ENCODE measurements at regions not wholly inside any gene's neighbourhood (a gene's known extent, or its start where the extent isn't known, plus 50 kb on each side); places are given as distances from the start of the nearest gene placed in this dataset.
A peak's percentile ranks its signal among the peaks of the same experiment; 100 is the strongest.

- ChIA-PET RAD21 (ENCODE audit: unreplicated experiment) (interaction anchor here (1.6 kb wide), 1 partner anchor 12 kb away, joined by 5 read pairs; no protein-coding TSS in a partner anchor), POLR2A (interaction anchor here (0.5 to 1.5 kb wide), 3 partner anchors 12 to 64 kb away, joined by 3 read pairs; no protein-coding TSS in a partner anchor), SMC1A (ENCODE audit: uncharacterized antibody, unreplicated experiment) (interaction anchor here (1.0 to 1.4 kb wide), 8 partner anchors 9 to 58 kb away, joined by 3 to 6 read pairs (median 3); partner anchors contain the start of gene EVL), CTCF (interaction anchor here (1.0 to 3.7 kb wide), 3 partner anchors 12 to 49 kb away, joined by 3 to 13 read pairs (median 3); no protein-coding TSS in a partner anchor)
- no peak overlapping the region for H3K9ac ChIP-seq (ENCODE audit: control insufficient read depth, insufficient read depth, low read length)
- intact Hi-C loops (cut with micrococcal nuclease; ENCODE audit: unreplicated experiment): loop anchor here (2.0 kb wide), 1 partner anchor 56 kb away; no protein-coding TSS in a partner anchor
- H3K79me2 ChIP-seq (ENCODE audit: control insufficient read depth, insufficient read depth, low read length): no peaks in the 10 kb centered on the region
- ATAC-seq: peak; percentile 39
- no peaks in the 10 kb centered on the region for H4K20me1 ChIP-seq (ENCODE audit: control insufficient read depth, insufficient read depth)
- peak; percentile 35 for FAIRE-seq
- no peak overlapping the region; the same call in 1 of the 2 replicates for H2AFZ ChIP-seq (ENCODE audit: control insufficient read depth, low read depth, low read length)
- H3K4me1 ChIP-seq (ENCODE audit: control insufficient read depth, insufficient read depth, low read length): no peaks in the 10 kb centered on the region
- WGBS (ENCODE audit: insufficient coverage, insufficient replicate concordance, low lambda C conversion rate, missing lambda C conversion rate): 5% methylated on average over 2 of the region's 2 CpGs
- no peak overlapping the region for H3K27ac ChIP-seq (ENCODE audit: control insufficient read depth, insufficient read depth)
- H3K9me3 ChIP-seq (replicated peaks; ENCODE audit: control insufficient read depth, insufficient read depth, low read length): no peaks in the 10 kb centered on the region
- DNase-seq (ENCODE audit: low read depth, low spot score): peak; percentile 24
- no peaks in the 10 kb centered on the region for H3K36me3 ChIP-seq (ENCODE audit: control insufficient read depth in 2 of 2, insufficient read depth in 2 of 2, low read length in 1 of 2)
- BruUV-seq (replicated peaks): no TSS peak
- in situ Hi-C loops (cut with MboI): no loop called here
- H3K4me3 ChIP-seq: no peak overlapping the region
- no peaks in the 10 kb centered on the region for H3K27me3 ChIP-seq (replicated peaks in 1 of 2; ENCODE audit: control insufficient read depth in 2 of 2, insufficient read depth in 2 of 2, low read length in 1 of 2)
- H3K4me2 ChIP-seq (ENCODE audit: control insufficient read depth, insufficient read depth): peak overlapping the region; percentile 8; the same call in 1 of the 2 replicates
- TF ChIP-seq HDAC6 (IDR thresholded peaks at IDR 0.05; ENCODE audit: unreplicated experiment): no peak
- 0 out of 2 replicates have a peak, but pooled peaks have one; percentile 21 for TF ChIP-seq IKZF1 (conservative IDR thresholded peaks at IDR 0.05)
- TF ChIP-seq FOXK2 (IDR thresholded peaks at IDR 0.05): peak; percentile 27; the same call in 1 of the 2 replicates
- TF ChIP-seq RELB (IDR thresholded peaks at IDR 0.05; ENCODE audit: low read depth): no peak
- peak; percentile 21; the same call in 1 of the 2 replicates for TF ChIP-seq MTA2 (IDR thresholded peaks at IDR 0.05; ENCODE audit: low read depth)
- TF ChIP-seq CEBPZ (IDR thresholded peaks at IDR 0.05; ENCODE audit: low read depth, low read length): no peak
- no peak for TF ChIP-seq ZBTB33 (IDR thresholded peaks at IDR 0.05)
- TF ChIP-seq BHLHE40 (IDR thresholded peaks at IDR 0.05; ENCODE audit: borderline replicate concordance in 1 of 2, low read depth in 2 of 2, low read length in 1 of 2): no peak; a peak in 1 of 4 replicates
- TF ChIP-seq MYC (IDR thresholded peaks at IDR 0.05; ENCODE audit: insufficient read depth, insufficient read length, insufficient replicate concordance, low read length, severe bottlenecking): no peak
- TF ChIP-seq SRF (IDR thresholded peaks at IDR 0.05; ENCODE audit: low read depth in 2 of 2, low read length in 2 of 2): no peak
- TF ChIP-seq IKZF2 (IDR thresholded peaks at IDR 0.05): peak; percentile 20 to 30; a peak in 2 of 4 replicates
- no peak; the same call in 1 of the 2 replicates for TF ChIP-seq NR2F1 (conservative IDR thresholded peaks at IDR 0.05)
- TF ChIP-seq PKNOX1 (IDR thresholded peaks at IDR 0.05): no peak
- TF ChIP-seq RAD51 (IDR thresholded peaks at IDR 0.05): no peak
Observed at GRCh38 chr14:100012478-100013327, 52.5 kb upstream of the EVL start.
